ENCODE measurements at regions not wholly inside any gene's neighbourhood (a gene's known extent, or its start where the extent isn't known, plus 50 kb on each side); places are given as distances from the start of the nearest gene placed in this dataset.
A peak's percentile ranks its signal among the peaks of the same experiment; 100 is the strongest.

- no peak overlapping the region for H3K27ac ChIP-seq
- TF ChIP-seq, protein P1, sequence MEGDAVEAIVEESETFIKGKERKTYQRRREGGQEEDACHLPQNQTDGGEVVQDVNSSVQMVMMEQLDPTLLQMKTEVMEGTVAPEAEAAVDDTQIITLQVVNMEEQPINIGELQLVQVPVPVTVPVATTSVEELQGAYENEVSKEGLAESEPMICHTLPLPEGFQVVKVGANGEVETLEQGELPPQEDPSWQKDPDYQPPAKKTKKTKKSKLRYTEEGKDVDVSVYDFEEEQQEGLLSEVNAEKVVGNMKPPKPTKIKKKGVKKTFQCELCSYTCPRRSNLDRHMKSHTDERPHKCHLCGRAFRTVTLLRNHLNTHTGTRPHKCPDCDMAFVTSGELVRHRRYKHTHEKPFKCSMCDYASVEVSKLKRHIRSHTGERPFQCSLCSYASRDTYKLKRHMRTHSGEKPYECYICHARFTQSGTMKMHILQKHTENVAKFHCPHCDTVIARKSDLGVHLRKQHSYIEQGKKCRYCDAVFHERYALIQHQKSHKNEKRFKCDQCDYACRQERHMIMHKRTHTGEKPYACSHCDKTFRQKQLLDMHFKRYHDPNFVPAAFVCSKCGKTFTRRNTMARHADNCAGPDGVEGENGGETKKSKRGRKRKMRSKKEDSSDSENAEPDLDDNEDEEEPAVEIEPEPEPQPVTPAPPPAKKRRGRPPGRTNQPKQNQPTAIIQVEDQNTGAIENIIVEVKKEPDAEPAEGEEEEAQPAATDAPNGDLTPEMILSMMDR (conservative IDR thresholded peaks at IDR 0.05): no peak
- no peak for TF ChIP-seq ZFX (IDR thresholded peaks at IDR 0.05)
Observed at GRCh38 chr6:170028629-170029345, 262.1 kb downstream of the DLL1 start.

DNA sequence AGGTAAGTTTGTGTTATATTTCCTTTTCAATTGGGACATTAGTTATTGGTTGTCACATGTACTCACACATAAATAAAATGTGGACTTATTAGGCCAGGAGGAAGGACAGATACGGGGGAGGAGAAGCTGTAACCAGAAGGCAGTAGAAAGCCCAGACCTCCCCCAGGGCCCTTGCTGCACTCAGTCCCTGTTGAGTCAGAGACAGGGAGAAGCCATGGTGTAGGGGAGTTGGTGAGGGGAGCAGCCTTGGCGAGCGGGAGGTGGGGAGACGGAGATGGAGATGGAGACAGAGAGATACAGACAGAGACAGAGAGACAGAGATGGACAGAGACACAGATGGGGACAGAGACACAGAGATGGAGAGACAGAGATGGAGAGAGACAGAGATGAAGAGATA is 263.2 kb downstream of the DLL1 start:
- no peak overlapping the region for H3K27ac ChIP-seq
- TF ChIP-seq, protein P1 (conservative IDR thresholded peaks at IDR 0.05): no peak
- TF ChIP-seq ZFX (IDR thresholded peaks at IDR 0.05): no peak

DNA sequence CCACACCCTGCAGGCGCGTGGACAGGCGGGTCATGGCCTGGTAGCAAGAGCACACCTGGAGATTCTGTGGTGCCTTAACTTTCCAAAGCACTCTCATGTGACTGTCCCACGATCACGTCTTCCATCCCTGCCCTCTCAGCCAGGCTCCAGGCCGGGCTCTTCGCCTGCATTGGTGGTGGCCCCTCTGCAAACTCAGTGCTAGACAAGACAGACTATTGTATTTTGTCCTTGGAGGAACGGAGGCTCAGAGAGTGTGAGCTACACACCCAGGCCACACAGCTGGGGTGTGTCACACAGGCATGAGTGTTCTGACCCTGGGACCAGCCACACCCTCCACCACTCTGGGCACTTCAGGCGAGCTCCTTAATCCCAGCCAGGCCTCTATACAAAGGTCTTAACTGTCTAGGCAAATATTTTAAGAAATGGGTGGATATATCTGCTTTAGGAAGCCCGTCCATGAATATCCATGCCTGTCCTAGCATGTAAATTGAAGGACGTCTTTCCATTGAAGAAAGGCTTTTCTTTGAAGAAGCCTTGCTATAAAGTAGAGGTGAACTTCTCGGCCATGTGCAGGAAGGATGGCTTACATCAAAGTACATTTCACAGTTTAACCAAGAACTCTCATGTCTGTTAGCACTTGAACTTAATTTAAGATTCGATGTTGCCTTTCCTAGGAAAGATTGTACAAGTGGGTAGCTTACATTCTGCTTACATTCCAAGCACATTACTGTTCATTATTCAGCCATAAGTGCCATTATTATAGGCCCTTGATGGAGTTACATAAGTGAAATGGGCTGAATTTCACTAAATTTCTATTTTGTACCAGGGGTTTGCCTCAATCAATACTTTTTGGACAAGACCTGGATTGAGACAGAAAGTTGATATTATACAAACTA is 263.9 kb downstream of the DLL1 start:
- TF ChIP-seq ZFX (IDR thresholded peaks at IDR 0.05): no peak
- TF ChIP-seq, protein P1 (conservative IDR thresholded peaks at IDR 0.05): no peak
- H3K27ac ChIP-seq: peak overlapping the region; percentile 53

DNA sequence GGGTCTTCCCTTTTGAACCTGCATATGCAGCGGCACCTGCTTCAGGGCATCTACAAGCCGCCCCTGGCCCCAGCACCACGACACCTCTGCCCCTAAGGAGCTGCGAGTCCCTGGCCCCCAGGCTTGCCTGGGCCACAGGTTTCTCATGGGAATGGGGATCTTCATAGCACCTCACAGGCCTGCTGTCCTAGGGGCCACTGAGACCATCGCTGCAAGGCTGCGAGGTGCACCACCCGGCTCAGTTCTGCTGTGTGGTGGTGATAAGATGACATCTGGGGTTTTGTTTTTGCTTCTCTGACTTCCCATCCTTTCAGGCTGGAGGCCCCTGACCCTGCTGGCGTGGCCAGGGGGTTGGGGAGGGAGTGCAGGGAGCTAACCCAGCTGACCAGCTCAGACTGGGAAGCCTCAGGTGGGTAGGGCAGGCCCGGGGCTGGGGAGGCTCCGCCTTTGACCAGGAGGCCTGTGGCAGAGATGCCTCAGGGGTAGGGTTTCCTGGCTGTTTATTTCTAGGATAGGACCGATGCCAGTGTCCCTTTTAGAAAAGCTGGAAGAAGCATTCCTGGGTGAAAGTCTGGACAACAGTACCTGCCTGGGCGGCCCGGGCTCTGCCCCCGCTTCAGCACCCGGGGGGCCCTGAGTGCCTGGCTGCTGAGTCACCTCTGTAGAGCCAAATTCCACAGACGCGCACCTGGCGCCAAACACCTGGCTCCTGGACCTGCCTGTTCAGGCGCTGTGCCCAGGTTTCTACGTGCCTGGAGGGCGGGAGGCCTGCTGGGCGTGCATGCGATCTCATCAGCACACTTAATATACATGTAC is 264.7 kb downstream of the DLL1 start:
- peak overlapping the region; percentile 53 for H3K27ac ChIP-seq
- TF ChIP-seq, protein P1 (conservative IDR thresholded peaks at IDR 0.05): no peak
- no peak for TF ChIP-seq ZFX (IDR thresholded peaks at IDR 0.05)

GRCh38 chr6:170025341-170025911 is 265.5 kb downstream of the DLL1 start:
- TF ChIP-seq ZFX (IDR thresholded peaks at IDR 0.05): no peak
- TF ChIP-seq, protein P1 (conservative IDR thresholded peaks at IDR 0.05): no peak
- H3K27ac ChIP-seq: peak overlapping the region; percentile 53

GRCh38 chr6:170024940-170025339 is 265.9 kb downstream of the DLL1 start:
- TF ChIP-seq, protein P1 (conservative IDR thresholded peaks at IDR 0.05): no peak
- TF ChIP-seq ZFX (IDR thresholded peaks at IDR 0.05): no peak
- peak overlapping the region; percentile 53; the same call in 1 of the 2 replicates for H3K27ac ChIP-seq

Measured in C4-2B (cell line).